ENCODE measurements at regions not wholly inside any gene's neighbourhood (a gene's known extent, or its start where the extent isn't known, plus 50 kb on each side); places are given as distances from the start of the nearest gene placed in this dataset.

GRCh38 chr5:113713051-113713450 lies 199.6 kb downstream of the YTHDC2 start:
- Histone ChIP-seq H3K9ac (ENCODE audit: insufficient read depth in 1 of 2, low read depth in 2 of 2, low read length in 2 of 2) (no peak overlapping the region), H3K4me1 (replicated peaks in 1 of 2; ENCODE audit: control insufficient read depth in 2 of 2, insufficient read depth in 2 of 2, low read length in 2 of 2) (no peaks in the 10 kb centered on the region), H3K4me3 (no peak overlapping the region), H3K4me2 (ENCODE audit: insufficient read depth, low read length) (no peak overlapping the region), H3K9me3 (replicated peaks; ENCODE audit: control insufficient read depth, insufficient read depth, low read depth, low read length) (no peaks in the 10 kb centered on the region; the same call in 1 of the 2 replicates), H3K36me3 (ENCODE audit: control insufficient read depth, insufficient read depth, low read length) (no peaks in the 10 kb centered on the region), H4K20me1 (replicated peaks; ENCODE audit: control insufficient read depth, insufficient read depth, low read length) (no peaks in the 10 kb centered on the region), H3K27ac (ENCODE audit: extremely low read depth, low read depth, low read length) (no peak overlapping the region), H2AFZ (ENCODE audit: low read depth, low read length) (no peak overlapping the region), H3K79me2 (ENCODE audit: control insufficient read depth, insufficient read depth, low read length) (no peaks in the 10 kb centered on the region), H3K27me3 (ENCODE audit: control insufficient read depth in 2 of 2, insufficient read depth in 2 of 2, low read length in 2 of 2) (no peaks in the 10 kb centered on the region), H3K9me1 (ENCODE audit: control insufficient read depth, insufficient read depth, low read length) (no peaks in the 10 kb centered on the region)
- CTCF ChIA-PET (ENCODE audit: low intra/inter-chr PET ratio): no interaction called here
- intact Hi-C loops (cut with micrococcal nuclease): no loop called here
- POLR2A ChIA-PET: no interaction called here
- FAIRE-seq (no peak), ATAC-seq (no peak), DNase-seq (ENCODE audit: extremely low read depth in 1 of 4, low spot score in 3 of 4) (no peak)
- no TSS peak for BruUV-seq (replicated peaks)
- 0% methylated on average over 1 of the region's 1 CpG for WGBS (ENCODE audit: insufficient coverage, low coverage, missing lambda C conversion rate)
- TF ChIP-seq ATF3 (IDR thresholded peaks at IDR 0.05) (no peak), ATF3 (CRISPR knock-in tag; conservative IDR thresholded peaks at IDR 0.05) (no peak), TFAP4 (CRISPR knock-in tag; IDR thresholded peaks at IDR 0.05; ENCODE audit: borderline replicate concordance) (no peak), ZSCAN29 (IDR thresholded peaks at IDR 0.05) (no peak), RHOXF2B (CRISPR knock-in tag; conservative IDR thresholded peaks at IDR 0.05) (no peak), RERE (CRISPR knock-in tag; IDR thresholded peaks at IDR 0.05; ENCODE audit: borderline replicate concordance) (no peak), SETDB1 (IDR thresholded peaks at IDR 0.05; ENCODE audit: low read length) (no peak), SMARCA4 (IDR thresholded peaks at IDR 0.05) (no peak), ZNF444 (CRISPR knock-in tag; IDR thresholded peaks at IDR 0.05) (no peak), CHCHD3 (CRISPR knock-in tag; IDR thresholded peaks at IDR 0.05) (no peak), ATF2 (CRISPR knock-in tag; IDR thresholded peaks at IDR 0.05) (no peak), PTBP1 (IDR thresholded peaks at IDR 0.05; ENCODE audit: low read depth, low read length) (no peak), MED1 (CRISPR knock-in tag; IDR thresholded peaks at IDR 0.05; ENCODE audit: borderline replicate concordance) (no peak), RBM25 (IDR thresholded peaks at IDR 0.05; ENCODE audit: low read depth, low read length, severe bottlenecking) (no peak)
- in situ Hi-C loops (cut with MboI): no loop called here
